Fibroblast of mammary gland (primary cell): ENCODE measurements at regions not wholly inside any gene's neighbourhood (a gene's known extent, or its start where the extent isn't known, plus 50 kb on each side); places are given as distances from the start of the nearest gene placed in this dataset.

Experiments
- DNase-seq: peaks from one replicate; pipeline ENCODE4 v3.0.0-alpha.2; 2010; ENCODE audit warnings: low read depth
- H3K4me3 ChIP-seq: 2 replicates; pipeline ENCODE4 v1.5.1; 2011; ENCODE audit warnings: low read depth, mild to moderate bottlenecking, low read length, moderate library complexity; ENCODE audit not compliant: control insufficient read depth
- TF ChIP-seq, protein P1 (sequence below): conservative IDR thresholded peaks from 2 replicates; pipeline ENCODE4 v1.5.1; 2011; ENCODE audit warnings: low read depth, low read length, inconsistent platforms; ENCODE audit not compliant: control insufficient read depth, insufficient read depth

DNA sequence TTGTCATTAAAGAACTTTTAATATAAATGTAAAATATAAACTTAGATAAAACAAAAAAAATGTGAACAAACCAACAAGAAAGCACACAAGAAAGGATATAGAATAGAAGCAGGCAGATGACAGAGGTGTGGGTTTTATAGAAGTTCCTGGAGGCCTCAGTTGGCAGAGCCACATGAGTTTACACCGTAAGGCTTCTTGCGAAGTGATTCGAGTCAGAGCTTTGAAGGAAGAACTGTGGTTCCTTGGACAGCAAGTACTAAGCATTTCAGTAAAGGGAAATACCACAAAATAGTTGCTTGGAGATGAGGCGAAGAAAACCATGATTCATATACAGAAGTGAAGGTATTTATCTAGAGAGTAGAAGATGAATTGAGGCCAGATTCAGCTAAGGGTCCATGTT, 207.9 kb upstream of the EYA4 start:
- no peak overlapping the region for H3K4me3 ChIP-seq
- TF ChIP-seq, protein P1, sequence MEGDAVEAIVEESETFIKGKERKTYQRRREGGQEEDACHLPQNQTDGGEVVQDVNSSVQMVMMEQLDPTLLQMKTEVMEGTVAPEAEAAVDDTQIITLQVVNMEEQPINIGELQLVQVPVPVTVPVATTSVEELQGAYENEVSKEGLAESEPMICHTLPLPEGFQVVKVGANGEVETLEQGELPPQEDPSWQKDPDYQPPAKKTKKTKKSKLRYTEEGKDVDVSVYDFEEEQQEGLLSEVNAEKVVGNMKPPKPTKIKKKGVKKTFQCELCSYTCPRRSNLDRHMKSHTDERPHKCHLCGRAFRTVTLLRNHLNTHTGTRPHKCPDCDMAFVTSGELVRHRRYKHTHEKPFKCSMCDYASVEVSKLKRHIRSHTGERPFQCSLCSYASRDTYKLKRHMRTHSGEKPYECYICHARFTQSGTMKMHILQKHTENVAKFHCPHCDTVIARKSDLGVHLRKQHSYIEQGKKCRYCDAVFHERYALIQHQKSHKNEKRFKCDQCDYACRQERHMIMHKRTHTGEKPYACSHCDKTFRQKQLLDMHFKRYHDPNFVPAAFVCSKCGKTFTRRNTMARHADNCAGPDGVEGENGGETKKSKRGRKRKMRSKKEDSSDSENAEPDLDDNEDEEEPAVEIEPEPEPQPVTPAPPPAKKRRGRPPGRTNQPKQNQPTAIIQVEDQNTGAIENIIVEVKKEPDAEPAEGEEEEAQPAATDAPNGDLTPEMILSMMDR: no peak
- peak; percentile 15 for DNase-seq

DNA sequence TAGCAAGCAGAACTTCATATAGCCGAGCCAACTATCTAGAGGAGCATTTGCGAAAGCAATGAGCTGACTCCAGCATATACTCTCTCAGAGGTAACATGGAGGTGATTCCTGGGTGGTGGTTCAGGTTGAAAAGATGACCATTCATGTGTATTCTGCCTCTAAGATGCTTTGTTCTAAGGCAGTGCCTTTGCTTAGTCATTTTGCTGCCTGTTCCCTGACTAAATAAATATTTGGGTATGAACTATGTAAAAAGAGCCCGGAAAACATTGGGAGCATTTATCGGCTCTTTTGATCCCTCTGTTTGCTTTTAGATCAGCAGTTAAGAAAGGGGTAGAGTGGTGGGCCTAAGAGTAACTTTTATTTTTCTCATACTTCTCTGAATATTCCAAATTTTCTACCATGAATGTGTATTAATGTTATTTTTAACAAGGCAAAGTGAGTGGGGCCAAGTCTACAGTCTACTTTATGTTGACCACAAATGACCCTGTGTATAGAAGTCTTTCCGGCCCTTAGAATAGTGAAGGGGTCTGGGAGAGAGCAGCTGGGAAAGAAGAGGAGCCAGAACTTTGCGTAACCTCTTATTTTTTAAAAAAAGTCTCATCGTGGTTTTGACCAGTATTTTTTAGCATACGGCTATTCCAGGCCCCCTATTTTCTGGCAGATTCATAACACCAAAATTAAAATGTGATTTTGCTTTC, 206.5 kb upstream of the EYA4 start:
- TF ChIP-seq, protein P1: no peak
- DNase-seq: no peak
- no peak overlapping the region for H3K4me3 ChIP-seq

DNA sequence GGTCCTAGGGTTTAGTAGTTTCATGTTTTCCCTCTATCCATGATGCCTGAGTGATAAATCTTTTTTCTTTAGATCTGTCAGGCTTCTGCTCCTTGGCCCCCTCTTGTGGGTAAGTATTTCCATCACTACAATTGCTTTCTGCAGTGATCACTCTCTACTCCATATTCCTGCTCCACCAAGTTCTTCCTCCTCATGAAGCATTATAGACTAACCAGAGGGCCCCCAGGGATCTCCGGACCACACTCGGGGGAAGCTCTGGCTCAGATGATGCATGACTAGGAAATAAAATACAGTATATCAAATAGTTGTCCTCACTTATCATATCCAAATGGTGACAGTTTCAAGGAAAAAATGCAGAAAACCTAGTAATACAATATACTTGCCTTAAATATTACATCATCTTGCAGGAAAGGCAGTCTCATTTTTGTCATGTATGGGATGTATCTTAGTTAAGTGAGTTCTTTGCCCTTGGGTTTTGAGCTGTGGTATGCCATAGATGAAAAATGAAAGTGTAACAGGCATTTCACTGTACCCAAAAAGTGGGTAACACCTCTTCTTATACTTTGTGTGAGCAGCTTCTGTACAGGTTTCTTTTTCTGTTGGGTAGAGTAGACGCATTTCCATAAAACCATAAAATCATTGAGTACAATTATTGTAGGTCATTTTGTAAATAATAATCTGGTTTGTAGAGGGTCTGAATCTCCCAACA, 200.9 kb upstream of the EYA4 start:
- H3K4me3 ChIP-seq: no peak overlapping the region
- TF ChIP-seq, protein P1: peak; percentile 57
- peak; percentile 47 for DNase-seq

DNA sequence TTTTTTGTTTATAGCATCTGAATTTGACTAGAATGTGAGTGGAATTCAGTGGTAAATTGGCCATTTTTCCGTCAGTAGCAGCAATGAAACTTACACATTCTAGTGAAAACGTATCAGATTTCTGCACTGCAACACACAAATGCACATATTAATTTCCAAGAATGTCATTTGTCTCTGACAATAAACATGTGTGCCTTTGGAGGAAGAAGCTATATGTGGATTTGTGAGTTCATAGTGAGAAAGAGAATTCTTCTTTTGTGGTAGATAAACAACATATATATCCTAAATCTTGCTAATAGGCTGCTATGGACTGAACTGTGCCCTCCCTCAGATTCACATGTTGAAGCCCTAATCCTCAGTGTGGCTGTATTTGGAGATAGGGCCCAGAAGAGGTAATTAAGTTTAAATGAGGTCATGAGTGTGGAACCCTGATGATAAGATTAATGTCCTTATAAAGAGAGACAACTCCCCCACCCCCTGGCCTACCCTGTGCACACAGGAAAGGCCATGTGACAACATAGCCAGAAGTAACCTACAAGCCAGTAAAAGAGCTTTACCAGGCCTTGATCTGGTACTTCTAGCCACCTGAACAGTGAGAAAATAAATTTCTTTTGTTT, 200.2 kb upstream of the EYA4 start:
- no peak for DNase-seq
- H3K4me3 ChIP-seq: no peak overlapping the region
- TF ChIP-seq, protein P1: no peak

DNA sequence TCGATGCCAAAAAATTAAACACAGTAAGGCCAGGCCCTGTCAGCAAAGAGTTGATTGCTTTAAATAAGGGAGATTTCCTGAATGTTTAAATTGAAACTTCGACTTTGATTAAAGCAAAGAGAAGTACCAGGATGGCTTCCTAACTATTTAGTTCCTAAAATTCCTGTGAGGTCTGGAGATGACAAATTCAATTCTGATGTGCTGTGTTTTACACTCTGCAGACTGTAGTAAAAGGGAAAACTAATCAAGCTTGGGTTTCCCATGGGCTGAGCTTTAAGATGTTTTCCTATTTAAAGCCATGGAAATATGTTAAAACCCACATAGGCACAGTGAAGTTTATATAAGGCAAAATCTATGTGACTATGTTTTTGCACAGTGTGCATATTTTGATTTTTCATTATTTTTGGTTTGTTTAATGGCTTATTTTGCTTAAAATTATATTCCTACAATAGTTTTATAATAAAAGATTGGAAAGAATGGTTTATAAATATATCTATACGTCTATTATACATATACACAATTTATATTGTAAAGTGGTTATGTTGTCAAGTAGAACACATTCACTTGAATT, 198.5 kb upstream of the EYA4 start:
- TF ChIP-seq, protein P1: no peak
- H3K4me3 ChIP-seq: no peak overlapping the region
- DNase-seq: no peak

DNA sequence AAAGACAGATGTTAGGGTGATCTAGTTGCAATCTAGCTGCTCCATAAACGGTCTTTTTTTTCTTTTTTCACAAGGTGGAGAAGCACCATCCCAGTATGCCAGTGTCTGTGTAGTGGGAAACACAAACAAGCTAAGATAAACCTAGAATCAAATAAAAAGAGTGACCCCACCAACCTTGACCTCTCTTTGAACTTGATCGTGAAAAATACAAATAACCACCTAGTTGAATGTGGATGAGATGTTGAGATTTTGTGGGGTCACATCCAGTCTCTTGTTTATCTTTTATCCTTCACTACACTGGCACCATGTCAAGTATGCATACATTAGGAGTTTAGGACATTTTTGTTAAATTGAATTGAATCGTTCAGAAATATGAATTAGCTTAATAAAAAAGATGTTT, 194.6 kb upstream of the EYA4 start:
- no peak overlapping the region for H3K4me3 ChIP-seq
- DNase-seq: no peak
- TF ChIP-seq, protein P1: no peak
